Fibroblast of skin of left quadriceps (primary cell): ENCODE measurements at regions not wholly inside any gene's neighbourhood (a gene's known extent, or its start where the extent isn't known, plus 50 kb on each side); places are given as distances from the start of the nearest gene placed in this dataset.
"Not testable (repeated sequence)": the region's sequence is repeated elsewhere in the genome, so short reads cannot be mapped to it uniquely, and the experiment has no call there.

Experiments
- DNase-seq, 2 experiments: peaks; one replicate each; pipeline ENCODE4 v3.0.0-alpha.2; 2013; ENCODE audit warnings: low read depth in 2 of 2

DNA sequence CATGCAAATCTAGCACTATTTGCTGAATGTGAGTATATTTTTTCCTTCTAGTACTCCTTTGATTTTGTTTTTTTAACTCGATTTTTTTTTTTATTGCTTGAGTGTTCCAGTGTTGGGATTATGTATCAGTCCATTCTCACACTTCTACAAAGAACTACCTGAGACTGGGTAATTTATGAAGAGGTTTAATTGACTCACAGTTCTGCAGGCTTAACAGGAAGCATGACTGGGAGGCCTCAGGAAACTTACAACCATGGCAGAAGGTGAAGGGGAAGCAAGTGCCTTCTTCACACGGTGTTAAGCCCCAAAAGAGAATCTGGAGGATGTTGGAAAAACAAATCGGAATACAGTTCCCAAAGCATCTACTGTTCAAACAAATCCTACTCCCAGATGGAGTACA is 69.1 kb downstream of the ZNF518B start:
- not testable (repeated sequence) for DNase-seq

DNA sequence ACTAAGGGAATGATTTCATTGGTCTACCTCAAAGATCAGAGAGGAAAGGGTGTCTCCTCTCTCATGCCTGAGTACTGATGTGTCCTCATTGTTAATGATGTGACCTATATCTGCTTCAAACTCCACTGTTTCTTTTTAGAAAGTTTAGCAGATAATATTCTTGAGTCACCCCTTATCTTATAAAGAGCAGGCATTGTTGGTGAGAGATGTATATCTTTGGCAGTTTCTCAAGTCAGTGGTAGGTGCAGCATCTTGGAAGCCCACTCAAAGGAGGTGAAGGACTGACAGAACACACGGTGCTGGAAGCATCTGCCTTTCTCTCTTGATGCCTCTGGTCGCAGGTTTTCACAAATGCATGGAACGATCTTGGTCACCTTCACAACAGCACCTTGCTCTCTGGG is 71.2 kb downstream of the ZNF518B start:
- DNase-seq: no peak

DNA sequence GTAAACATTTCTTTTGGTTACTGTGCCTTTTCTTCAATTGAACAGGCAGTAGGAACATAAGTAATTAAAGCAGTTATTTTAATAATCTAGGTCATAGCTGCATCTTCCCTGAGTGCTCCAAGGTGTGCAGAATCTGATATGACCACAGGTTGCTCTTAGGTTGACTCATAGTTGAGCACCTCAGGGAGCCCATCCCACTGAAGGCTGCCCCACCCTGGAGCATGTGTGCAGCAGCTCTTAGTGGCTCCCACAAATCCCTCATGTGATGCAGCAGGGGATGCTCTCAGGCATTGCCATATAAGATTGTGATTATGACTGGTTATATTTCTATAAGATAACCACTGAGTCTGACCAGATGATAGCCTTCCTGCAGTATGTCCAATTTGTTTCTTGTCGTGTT is 72.3 kb downstream of the ZNF518B start:
- no peak for DNase-seq

DNA sequence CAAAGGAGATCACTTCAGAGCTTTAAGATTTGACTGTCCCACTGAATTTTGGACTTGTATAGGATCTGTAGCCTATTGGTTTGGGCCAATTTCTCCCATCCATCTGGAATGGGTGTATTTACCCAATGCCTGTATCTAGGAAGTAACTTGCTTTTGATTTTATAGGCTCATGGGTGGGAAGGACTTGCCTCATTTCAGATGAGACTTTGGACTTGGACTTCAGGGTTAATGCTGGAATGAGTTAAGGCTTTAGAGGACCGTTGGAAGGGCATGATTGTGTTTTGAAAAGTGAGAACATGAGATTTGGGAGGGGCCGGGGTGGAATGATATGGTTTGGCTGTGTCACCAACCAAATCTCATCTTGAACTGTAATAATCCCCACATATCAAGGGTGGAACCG is 73.8 kb downstream of the ZNF518B start:
- no peak for DNase-seq

DNA sequence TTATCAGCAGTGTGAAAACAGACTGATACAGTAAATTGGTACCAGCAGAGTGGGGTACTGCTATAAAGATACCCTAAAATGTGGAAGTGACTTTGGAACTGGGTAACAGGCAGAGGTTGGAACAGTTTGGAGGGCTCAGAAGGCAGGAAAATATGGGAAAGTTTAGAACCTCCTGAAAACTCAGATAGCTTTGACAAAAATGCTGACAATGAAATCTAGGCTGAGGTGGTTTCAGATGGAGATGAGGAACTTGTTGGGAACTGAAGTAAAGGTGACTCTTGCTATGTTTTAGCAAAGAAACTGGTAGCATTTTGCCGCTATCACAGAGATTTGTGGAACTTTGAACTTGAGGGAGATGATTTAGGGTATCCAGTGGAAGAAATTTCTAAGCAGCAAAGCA is 75.1 kb downstream of the ZNF518B start:
- not testable (repeated sequence) for DNase-seq

DNA sequence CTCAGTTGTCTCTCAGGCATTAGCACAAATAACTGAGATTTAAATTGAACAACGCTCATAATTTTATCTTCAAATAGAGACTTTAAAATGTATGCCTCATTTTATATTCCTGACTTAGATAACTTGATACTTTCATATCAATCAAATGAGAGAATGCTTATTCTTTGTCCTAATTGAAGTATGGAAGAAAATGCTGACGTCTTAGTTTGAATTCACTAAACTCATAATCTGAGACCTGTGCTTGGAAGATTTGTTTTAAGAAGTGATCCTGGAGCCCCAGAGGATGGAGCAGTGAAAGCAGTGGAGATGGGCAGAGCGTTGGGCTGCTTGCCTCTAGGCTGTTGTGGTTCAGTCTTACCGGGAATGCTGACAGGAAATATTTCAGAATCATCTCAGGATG is 76.1 kb downstream of the ZNF518B start:
- no peak for DNase-seq

DNA sequence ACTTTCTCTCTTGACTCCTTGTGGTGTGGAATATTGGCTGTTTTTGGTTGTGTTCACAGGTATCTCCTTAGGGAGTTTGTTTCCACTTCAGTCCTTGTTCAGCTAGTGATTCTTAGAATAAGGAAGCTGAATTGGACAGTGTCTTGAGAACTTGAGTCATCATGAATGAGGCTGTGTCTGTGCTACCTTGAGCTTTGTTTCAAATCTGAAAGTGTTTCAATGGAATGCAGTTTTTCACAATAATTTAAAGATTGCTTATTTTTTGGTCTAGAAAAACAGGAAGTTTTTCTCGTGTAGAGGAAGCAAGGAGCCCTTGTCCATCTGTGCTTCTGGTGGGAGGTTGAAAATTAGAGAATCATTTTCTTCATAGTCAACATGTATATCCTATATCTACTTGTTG is 76.5 kb downstream of the ZNF518B start:
- DNase-seq: no peak

DNA sequence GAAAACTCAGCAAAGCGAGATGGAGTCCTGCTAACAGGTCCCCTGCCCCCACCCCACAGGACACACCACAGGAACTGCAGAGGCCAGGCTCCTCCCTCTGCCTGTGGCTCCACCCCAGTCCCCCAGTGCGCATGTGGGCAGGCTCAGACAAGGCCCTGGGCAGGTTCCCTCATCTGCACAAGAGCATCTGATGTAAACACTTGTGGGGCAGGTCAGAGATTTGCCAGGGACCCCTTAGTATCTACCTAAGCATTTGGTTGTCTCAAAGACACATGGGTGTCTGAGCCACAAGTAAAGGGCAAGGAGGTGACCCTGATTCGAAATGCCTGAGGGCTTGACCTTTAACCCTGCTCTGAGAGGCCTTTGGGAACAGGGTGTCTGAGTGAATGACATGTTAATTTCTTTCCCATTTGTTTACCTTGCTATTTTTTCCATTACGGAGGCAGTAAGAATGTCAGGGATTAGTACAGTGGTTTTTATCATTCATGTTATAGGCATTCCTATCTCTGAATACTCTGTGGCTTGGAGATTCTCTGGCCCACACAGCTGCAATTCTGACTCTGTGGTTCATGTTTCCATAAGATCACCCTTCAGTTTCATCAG is 85.3 kb downstream of the ZNF518B start:
- no peak for DNase-seq

DNA sequence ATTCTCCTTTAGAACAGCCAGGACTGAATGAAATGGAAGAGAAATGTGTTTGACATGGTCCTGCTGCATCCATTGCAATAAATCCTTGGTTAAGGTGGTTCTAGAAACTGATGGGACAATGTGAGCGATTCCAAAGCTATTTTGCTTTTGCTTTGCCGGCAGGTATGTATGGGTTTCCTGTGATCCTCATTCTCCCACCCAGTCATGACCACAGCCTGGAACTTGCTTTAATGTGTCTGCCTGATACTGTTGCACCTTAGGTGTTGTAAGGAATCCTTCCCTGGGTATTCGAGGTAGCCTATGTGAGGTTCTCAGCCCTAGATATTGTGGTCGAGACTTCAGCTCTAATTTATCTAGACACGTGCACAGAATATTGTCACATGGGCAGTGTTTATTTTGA is 86.1 kb downstream of the ZNF518B start:
- no peak for DNase-seq

DNA sequence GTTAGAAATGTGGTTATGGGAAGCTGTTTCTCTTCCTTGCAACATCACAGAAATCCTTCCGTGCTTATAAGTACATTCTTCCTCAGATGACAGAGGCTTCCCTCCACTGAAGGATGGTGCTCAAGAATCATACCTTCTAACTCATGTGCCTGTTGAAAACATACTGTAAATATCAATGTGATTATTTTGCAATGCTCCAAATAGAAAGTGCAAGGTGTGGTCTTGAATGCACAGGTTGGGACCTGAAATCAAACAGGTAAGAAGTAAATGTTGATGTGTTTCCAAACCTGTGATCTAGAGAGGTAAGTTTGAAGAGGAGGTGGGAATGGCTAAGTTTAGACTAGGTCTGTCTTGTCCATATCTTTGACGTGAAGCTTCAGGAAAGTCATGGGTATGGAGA is 87.7 kb downstream of the ZNF518B start:
- no peak for DNase-seq

DNA sequence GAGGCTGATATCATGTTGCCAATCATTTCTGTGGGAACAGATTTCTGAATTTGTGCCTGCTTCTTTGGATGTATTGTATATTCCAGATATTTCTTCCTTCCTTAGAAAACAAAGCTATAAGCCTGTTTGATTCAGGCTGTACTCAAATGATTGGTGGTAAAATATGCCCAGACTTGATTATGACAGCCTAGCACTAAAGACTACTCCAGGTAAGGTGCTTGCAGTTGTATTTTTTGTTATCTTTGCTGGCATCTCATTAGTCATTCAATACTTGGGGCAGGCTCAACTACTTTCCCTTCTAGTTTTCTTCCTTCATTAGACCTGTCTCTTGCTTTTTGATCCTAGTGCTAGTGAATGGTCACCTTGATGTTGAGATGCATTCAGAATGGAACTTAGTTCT is 90.6 kb downstream of the ZNF518B start:
- no peak for DNase-seq

DNA sequence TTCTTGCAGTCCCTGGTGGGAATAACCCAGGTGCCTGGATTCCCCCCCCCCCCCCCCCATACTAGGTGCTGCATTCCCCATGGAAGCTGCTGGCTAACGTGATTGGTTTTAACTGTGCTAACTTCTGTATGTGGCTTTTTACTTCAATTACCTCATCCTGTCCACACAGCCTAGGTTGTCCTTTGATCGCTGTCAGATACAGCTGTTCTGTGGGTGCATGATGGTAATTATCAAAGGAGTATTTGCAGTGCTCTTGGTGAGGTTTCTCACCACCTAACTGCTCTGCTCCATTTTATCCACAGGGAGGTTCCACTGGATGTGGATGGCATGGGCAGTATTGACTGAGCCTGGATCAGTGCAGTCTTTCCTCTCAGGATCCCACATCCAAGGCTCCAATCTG is 93.0 kb downstream of the ZNF518B start:
- DNase-seq: no peak

DNA sequence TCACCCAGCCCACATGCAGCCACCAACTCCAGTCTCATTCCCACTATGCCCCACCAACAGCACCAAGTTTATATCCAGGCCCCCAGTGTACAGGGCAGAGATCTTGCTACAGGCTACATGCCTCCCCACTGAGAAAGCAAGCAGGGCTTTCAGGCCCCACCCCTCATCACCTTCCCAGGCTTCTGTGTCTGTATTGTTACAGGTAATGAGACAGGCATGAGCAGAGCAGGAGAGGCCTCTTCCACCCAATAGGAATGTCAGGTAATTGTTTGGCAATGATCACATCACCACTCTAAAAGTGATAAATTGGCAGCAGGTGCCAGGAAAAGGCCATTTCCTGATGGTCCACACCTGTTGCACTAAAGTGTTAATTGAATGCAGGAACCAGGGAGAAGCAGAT is 102.5 kb downstream of the ZNF518B start:
- DNase-seq: no peak

DNA sequence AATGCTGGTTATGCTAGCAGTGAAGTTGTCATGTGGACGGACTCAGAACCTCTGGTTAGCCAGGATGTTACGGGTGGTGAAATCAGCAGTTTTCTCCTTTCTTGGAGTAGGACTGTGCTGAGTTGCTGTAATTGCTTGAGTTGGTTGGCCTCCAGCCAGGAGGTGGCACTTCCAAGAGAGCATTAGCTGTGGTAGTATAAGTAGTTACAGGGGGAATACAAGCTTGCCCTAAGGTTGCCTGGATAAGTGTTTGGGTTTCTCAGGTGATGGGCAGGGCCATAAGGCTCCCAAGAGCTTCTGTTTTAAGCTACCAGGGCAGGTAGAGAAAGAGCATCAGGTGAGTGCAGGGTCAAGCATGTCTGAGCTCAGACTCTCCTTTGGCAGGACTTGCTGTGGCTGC is 103.0 kb downstream of the ZNF518B start:
- no peak for DNase-seq

DNA sequence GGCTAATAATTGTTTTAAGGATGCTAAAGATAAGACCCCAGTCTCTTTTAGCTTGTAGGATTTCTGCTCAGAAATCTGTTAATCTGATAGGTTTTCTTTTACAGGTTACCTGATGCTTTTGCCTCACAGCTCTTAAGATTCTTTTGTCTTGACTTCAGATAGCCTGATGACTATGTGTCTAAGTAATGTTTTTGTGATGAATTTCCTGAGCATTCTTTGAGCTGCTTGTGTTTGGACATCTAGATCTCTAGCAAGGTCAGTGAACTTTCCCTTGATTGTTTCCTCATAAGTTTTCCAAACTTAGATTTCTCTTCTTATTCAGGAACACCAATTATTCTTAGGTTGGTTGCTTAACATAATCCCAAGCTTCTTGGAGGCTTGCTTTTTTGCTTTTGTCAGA is 104.1 kb downstream of the ZNF518B start:
- DNase-seq: no peak

DNA sequence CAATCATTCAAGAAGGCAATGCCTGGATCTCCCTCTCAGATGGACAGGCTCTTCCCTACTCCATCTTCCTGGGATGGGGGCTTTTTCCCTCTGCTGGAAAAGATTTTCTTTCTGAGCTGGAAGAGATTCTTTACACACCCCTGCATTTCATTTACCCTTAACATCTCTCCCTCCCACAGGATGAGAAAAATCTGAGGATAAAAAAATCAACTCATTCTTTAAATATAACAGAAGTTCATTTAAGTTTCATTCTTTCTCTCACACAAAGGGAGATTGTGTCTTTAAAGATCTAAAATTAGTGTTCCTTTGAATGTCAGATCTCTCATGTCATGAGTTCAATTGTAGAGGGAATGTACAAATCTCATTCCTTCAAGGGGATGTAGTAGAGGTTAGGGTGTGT is 109.0 kb downstream of the ZNF518B start:
- DNase-seq: no peak

DNA sequence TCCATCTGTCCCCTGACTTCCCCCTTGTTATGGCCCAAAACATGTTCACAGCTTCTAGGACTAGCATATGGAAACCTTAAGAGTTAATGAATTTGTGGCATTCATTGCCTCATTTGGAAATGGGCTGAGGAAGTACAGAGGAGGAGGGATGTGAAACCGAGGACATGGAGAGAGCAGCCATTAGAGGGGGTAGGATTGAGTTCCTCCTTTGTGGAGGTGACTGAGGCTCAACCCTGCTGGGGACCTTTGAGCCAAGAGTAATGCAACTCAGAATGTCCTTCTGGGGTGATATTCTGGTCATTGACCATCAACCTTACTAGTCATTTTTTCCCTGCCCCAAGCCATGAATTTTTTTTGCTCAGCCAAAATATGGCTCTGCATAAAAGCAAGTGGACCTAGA is 109.4 kb downstream of the ZNF518B start:
- no peak for DNase-seq

DNA sequence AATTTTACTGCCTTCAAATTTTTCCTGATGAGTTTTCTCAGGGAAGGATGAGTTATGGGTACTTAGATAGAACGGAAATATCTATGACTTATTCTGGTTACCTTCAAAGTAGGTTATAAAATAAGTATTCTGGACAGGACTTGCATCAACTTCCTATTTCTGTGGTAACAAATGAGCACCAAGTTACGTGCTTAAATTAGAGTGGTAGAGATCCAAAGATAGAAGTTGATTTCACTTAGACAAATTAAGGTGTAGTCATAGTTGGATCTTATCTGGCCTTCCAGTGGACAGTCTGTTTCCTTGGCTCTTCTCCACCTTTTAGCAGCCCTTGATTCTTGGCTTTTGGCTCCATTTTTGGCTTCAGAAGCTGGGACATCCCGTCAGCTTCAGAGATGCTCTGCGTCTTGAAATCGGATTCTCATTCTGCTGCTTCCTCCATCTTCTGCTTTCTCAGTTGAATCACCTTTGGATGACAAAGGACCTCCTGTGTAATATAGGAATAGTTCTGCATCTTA is 109.9 kb downstream of the ZNF518B start:
- no peak for DNase-seq

DNA sequence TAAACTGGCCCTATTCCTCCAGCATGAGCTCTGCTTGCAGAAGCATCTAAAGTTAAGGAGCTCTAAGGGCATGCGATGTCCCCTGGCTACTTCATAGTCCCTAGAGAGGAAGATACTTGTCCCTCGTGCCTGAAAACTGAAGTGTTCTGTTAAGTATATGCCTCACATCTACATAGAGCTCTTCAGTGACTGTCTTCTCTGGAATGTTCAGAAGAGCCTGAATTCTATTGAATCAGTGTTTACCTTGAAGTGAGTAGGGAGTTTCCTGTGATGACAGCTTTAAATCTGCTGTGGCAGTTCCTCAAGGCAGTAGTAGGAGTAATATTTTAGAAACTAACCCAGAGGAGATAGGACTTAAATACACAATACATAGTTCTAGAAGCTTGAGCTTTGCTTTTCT is 111.2 kb downstream of the ZNF518B start:
- no peak for DNase-seq

DNA sequence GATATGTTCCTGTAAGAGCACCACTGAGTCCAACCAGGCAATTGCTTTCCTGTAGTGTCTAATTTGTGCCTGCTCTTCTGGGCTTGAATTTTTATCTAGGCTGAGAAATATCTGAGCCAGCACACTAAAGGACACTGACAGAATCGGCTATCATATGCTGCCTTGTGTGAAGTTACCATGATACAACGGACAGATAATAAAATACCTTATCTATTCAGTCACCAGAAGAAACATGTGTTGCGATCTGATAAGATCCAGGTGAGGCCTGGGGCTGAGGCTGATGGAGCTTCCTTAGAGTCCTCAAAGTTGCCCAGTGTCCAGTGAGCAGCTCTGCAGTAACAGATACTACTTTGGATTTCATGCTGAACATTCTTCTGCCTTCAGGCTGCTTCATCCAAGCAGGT is 111.8 kb downstream of the ZNF518B start:
- no peak for DNase-seq

DNA sequence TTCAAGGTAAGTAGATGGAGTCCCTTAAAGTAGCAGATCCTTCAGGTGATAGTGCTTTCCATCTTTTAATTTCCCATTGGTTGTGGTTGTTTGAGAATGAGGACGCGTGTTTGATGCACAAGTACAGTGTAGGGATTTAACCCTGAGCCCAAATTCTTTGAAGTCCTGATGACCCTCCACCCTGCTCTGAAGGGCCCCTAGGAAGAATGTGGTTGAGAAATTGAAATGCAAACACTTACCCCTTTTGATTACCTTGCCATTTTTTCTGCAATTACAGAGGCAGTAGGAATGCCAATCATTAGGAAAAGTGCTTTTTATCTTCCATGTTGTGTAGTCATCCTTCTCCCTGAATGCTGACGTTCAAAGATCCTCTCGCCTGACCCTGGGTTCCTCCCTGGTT is 112.4 kb downstream of the ZNF518B start:
- DNase-seq: no peak

DNA sequence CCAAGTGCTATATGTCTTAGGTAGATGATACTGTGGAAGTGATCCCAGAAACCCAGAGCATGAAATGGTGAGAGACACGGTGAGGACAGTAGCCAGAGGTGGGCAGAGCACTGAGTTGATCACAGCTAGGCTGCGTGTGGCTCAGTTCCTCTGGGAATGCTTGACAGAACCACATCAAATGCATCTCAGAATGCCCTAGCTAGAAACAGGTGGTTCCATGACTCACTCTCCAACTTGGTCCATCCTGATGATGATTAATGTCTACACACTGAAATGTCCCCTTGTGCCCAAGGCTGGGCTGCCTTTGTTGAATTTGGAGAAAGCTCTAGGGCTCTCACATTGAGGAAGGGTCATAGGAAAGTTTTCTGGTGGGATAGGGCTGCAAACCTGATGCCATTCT is 113.6 kb downstream of the ZNF518B start:
- no peak for DNase-seq

DNA sequence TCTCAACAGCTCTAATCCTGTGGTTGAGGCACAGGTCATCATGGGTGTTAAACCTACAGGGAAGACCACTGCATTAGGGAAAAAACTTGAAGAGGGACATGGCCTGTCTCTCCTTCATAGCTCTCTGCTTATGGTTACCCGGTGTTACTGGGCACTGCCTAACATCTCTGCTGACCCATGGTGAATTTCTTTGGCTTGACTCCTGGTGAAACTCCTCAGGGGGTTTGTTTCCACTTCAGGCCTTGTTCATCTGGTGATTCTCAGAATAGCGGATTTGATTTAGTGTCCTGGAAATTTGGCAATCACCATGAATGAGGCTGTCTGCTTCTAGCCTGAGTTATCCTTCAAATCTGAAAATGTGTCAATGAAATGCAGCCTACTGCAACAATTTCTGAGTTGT is 114.4 kb downstream of the ZNF518B start:
- DNase-seq: no peak

DNA sequence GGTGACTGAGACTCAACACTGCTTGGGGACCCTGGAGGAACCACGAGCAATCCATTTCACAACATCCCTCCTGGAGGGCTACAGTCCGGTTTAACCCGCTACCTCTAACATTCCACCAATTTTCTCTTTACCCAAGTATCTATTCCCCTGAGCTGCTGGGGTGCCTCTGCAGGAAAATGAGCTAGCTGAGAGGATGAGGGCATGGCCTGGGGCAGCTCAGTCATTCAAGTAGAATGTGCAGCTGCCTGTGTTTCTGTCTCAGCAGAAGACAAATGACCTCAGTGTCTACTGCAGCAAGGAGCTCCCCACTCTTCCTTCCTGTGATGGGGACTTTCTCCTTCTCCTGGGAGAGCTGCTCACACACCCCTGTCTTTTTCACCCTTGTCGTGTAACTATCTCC is 120.8 kb downstream of the ZNF518B start:
- no peak for DNase-seq
